Bronchial epithelial cell (primary cell): ENCODE measurements at regions not wholly inside any gene's neighbourhood (a gene's known extent, or its start where the extent isn't known, plus 50 kb on each side); places are given as distances from the start of the nearest gene placed in this dataset.
A peak's percentile ranks its signal among the peaks of the same experiment; 100 is the strongest.

ENCODE experiments used
- DNase-seq: peaks from one replicate; pipeline ENCODE4 v3.0.0-alpha.2; 2010; ENCODE audit warnings: low read depth
- FAIRE-seq: peaks from 2 replicates; lab custom pipeline; 2011; peaks lifted over from hg19 to GRCh38; lab: Jason Lieb, UNC
- H3K27me3 ChIP-seq: 2 replicates; pipeline ENCODE4 v1.5.1; 2011; ENCODE audit warnings: low read length; ENCODE audit not compliant: control insufficient read depth, insufficient read depth
- H3K36me3 ChIP-seq: 2 replicates; pipeline ENCODE4 v1.5.1; 2011; ENCODE audit warnings: low read length; ENCODE audit not compliant: control insufficient read depth, insufficient read depth
- H3K4me3 ChIP-seq: 2 replicates; pipeline ENCODE4 v1.5.1; 2011; ENCODE audit warnings: mild to moderate bottlenecking, low read depth, low read length, control low read depth
- CTCF ChIP-seq: IDR thresholded peaks from 2 replicates; pipeline ENCODE4 v1.5.1; 2011; ENCODE audit warnings: mild to moderate bottlenecking, moderate library complexity, low read length, control low read depth, inconsistent platforms; ENCODE audit not compliant: insufficient read depth, severe bottlenecking

GRCh38 chr2:240202586-240202985 lies 62.1 kb upstream of the OTOS start:
- H3K27me3 ChIP-seq = peaks cover 20% of the 10 kb centered on the region
- FAIRE-seq (no peak), DNase-seq (no peak)
- no peak for TF ChIP-seq CTCF
- H3K4me3 ChIP-seq = no peak overlapping the region
- no peaks in the 10 kb centered on the region for H3K36me3 ChIP-seq

GRCh38 chr2:240203031-240203787 lies 62.8 kb upstream of the OTOS start:
- TF ChIP-seq CTCF = no peak
- Histone ChIP-seq H3K36me3 (no peaks in the 10 kb centered on the region), H3K4me3 (no peak overlapping the region), H3K27me3 (peaks cover 20% of the 10 kb centered on the region)
- FAIRE-seq = no peak
- no peak for DNase-seq

- Histone ChIP-seq H3K27me3 (peaks cover 20% of the 10 kb centered on the region), H3K4me3 (no peak overlapping the region), H3K36me3 (no peaks in the 10 kb centered on the region)
- FAIRE-seq = no peak
- no peak for TF ChIP-seq CTCF
- no peak for DNase-seq
Observed at GRCh38 chr2:240203788-240204270, 63.4 kb upstream of the OTOS start.

- Histone ChIP-seq H3K36me3 (no peaks in the 10 kb centered on the region), H3K4me3 (no peak overlapping the region), H3K27me3 (peaks cover 20% of the 10 kb centered on the region)
- FAIRE-seq = no peak
- TF ChIP-seq CTCF = no peak
- DNase-seq = no peak
Observed at GRCh38 chr2:240204431-240205276, 64.2 kb upstream of the OTOS start.

- DNase-seq (peak; percentile 97), FAIRE-seq (peak; percentile 68)
- no peaks in the 10 kb centered on the region for H3K36me3 ChIP-seq
- H3K27me3 ChIP-seq = peaks cover 20% of the 10 kb centered on the region
- H3K4me3 ChIP-seq = no peak overlapping the region
- no peak for TF ChIP-seq CTCF
Observed at GRCh38 chr2:240205348-240205747, 64.9 kb upstream of the OTOS start.
